Liver (tissue), 8 donors: ENCODE measurements at regions not wholly inside any gene's neighbourhood (a gene's known extent, or its start where the extent isn't known, plus 50 kb on each side); places are given as distances from the start of the nearest gene placed in this dataset.

ENCODE experiments used
- DNase-seq: peaks from one replicate; pipeline ENCODE4 v3.0.0-alpha.2; 2017; ENCODE audit warnings: low spot score
- H3K27ac ChIP-seq, 2 donors: one replicate each; pipeline ENCODE4 v1.7.0; 2013; ENCODE audit warnings: inconsistent platforms in 2 of 2, low read length in 2 of 2, control low read depth in 1 of 2, low read depth in 1 of 2, mild to moderate bottlenecking in 1 of 2
- H3K27me3 ChIP-seq, 4 donors: one replicate each; pipeline versions ENCODE4 v1.6.1 to v1.7.0; 2013; ENCODE audit warnings: low read length in 3 of 4, inconsistent platforms in 1 of 4, mild to moderate bottlenecking in 1 of 4, moderate library complexity in 1 of 4; ENCODE audit not compliant: control insufficient read depth in 4 of 4, insufficient read depth in 4 of 4
- H3K36me3 ChIP-seq, 4 donors: one replicate each; pipeline versions ENCODE4 v1.6.1 to v1.7.0; 2013; ENCODE audit warnings: low read length in 3 of 4, mild to moderate bottlenecking in 3 of 4, low read depth in 1 of 4, moderate library complexity in 1 of 4; ENCODE audit not compliant: control insufficient read depth in 4 of 4, insufficient read depth in 3 of 4
- H3K4me1 ChIP-seq, 4 donors: one replicate each; pipeline versions ENCODE4 v1.6.1 to v1.7.0; 2013; ENCODE audit warnings: low read length in 3 of 4, mild to moderate bottlenecking in 3 of 4, moderate library complexity in 1 of 4; ENCODE audit not compliant: control insufficient read depth in 4 of 4, insufficient read depth in 4 of 4
- H3K4me3 ChIP-seq, 3 donors: one replicate each; pipeline versions ENCODE4 v1.6.1 to v1.7.0; 2013; ENCODE audit warnings: low read length in 3 of 3, control low read depth in 1 of 3, low read depth in 1 of 3, mild to moderate bottlenecking in 1 of 3
- H3K9ac ChIP-seq, 2 donors: one replicate each; pipeline ENCODE4 v1.7.0; 2013; ENCODE audit warnings: low read length in 2 of 2, mild to moderate bottlenecking in 2 of 2, moderate library complexity in 2 of 2, control low read depth in 1 of 2, low read depth in 1 of 2
- H3K9me3 ChIP-seq, 4 donors: one replicate each; pipeline versions ENCODE4 v1.6.1 to v1.7.0; 2013; ENCODE audit warnings: low read length in 3 of 4; ENCODE audit not compliant: control insufficient read depth in 4 of 4
- FOXA2 ChIP-seq: IDR thresholded peaks from 2 replicates; pipeline ENCODE4 v1.6.1; 2016; ENCODE audit warnings: antibody characterized with exemption
- GABPA ChIP-seq, 2 donors: IDR thresholded peaks in 1 of 2; conservative IDR thresholded peaks in 1 of 2; 2 replicates each; pipeline ENCODE4 v1.6.1; 2016; ENCODE audit warnings: antibody characterized with exemption in 2 of 2, mild to moderate bottlenecking in 1 of 2, moderate library complexity in 1 of 2
- HNF4A ChIP-seq, 2 donors: conservative IDR thresholded peaks; 2 replicates each; pipeline ENCODE4 v1.6.1; 2016; ENCODE audit warnings: antibody characterized with exemption in 2 of 2, mild to moderate bottlenecking in 2 of 2
- HNF4G ChIP-seq: IDR thresholded peaks from 2 replicates; pipeline ENCODE4 v1.6.1; 2016; ENCODE audit warnings: antibody characterized with exemption
- RAD21 ChIP-seq, 2 donors: IDR thresholded peaks; 2 replicates each; pipeline ENCODE4 v1.6.1; 2016; ENCODE audit warnings: antibody characterized with exemption in 2 of 2, mild to moderate bottlenecking in 2 of 2
- RXRA ChIP-seq, 2 donors: IDR thresholded peaks; 2 replicates each; pipeline ENCODE4 v1.6.1; 2017 to 2018; ENCODE audit warnings: antibody characterized with exemption in 2 of 2, mild to moderate bottlenecking in 1 of 2
- YY1 ChIP-seq: IDR thresholded peaks from 2 replicates; pipeline ENCODE4 v1.6.1; 2016; ENCODE audit warnings: antibody characterized with exemption, mild to moderate bottlenecking
- ZBTB33 ChIP-seq: IDR thresholded peaks from 2 replicates; pipeline ENCODE4 v1.6.1; 2016; ENCODE audit warnings: antibody characterized with exemption
- WGBS: extraction: QIAGEN DNeasy Blood & Tissue Kit; methylation state at CpG from one replicate; pipeline ENCODE4 v1.1.7; 2013; 5-methylcytosine and 5-hydroxymethylcytosine counted together
- TF ChIP-seq, protein P1 (sequence below): fragments of 150-350 bp; IDR thresholded peaks from 2 replicates; pipeline ENCODE4 v1.5.1; 2017; ENCODE audit warnings: improper control_type of control experiment, low read depth, low read length; ENCODE audit not compliant: missing input control
- TF ChIP-seq, protein P2 (sequence below): IDR thresholded peaks from 2 replicates; pipeline ENCODE4 v1.6.1; 2016; ENCODE audit warnings: antibody characterized with exemption
- TF ChIP-seq, protein P3 (sequence below): IDR thresholded peaks from 2 replicates; pipeline ENCODE4 v1.6.1; 2016; ENCODE audit warnings: antibody characterized with exemption
- donor health status: healthy.
- donor health status: healthy.
- donor health status: healthy.
- donor health status: healthy.
- donor health status: healthy.

DNA sequence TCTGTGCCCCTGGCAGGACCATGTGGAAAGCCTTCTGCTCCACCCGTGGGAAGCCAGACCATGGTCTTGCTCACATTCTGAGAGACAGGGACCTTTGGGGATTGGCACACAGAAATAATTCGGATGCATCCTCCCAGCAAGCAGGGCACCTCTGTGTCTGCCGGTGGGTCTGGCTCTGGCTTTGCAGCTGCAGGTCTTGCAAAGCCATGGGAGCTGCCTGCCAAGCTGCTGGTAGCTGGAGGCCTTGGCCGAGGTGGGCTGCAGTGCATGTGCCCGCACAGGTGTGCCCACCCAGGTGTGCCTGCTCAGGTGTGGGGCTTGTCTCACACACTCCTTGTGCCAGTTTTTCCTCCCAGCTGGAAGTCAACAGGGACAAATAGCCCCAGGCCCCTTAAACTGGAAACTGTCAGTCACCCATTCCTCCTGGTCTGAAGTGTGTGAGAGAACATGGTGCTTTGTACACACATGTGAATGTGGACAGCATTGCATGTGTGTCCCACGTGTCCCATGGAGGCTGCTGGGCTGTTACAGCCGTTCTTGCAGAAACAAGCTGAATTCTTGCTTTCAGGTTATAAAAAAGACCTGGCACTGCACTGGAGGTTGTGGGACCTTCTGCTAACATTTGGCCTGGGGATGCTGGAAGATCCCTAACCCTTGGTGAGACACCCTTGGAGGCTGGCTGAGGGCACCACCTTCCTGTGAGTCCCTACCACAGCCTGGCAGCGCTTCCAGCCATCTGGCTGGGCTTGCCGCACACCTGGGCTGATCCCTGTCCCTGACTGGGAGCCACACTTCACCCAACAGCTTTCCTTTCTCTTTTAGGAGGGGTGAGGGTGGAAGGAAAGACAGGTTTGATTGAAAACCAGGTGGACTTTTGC lies 54.9 kb upstream of the SMOC2 start (continued):
- TF ChIP-seq ZBTB33 (no peak), RAD21 (IDR thresholded peaks at IDR 0.05) (no peak)

GRCh38 chr6:168386973-168387372 lies 54.0 kb upstream of the SMOC2 start:
- 94% methylated on average over 9 of the region's 9 CpGs for WGBS
- TF ChIP-seq, protein P1, sequence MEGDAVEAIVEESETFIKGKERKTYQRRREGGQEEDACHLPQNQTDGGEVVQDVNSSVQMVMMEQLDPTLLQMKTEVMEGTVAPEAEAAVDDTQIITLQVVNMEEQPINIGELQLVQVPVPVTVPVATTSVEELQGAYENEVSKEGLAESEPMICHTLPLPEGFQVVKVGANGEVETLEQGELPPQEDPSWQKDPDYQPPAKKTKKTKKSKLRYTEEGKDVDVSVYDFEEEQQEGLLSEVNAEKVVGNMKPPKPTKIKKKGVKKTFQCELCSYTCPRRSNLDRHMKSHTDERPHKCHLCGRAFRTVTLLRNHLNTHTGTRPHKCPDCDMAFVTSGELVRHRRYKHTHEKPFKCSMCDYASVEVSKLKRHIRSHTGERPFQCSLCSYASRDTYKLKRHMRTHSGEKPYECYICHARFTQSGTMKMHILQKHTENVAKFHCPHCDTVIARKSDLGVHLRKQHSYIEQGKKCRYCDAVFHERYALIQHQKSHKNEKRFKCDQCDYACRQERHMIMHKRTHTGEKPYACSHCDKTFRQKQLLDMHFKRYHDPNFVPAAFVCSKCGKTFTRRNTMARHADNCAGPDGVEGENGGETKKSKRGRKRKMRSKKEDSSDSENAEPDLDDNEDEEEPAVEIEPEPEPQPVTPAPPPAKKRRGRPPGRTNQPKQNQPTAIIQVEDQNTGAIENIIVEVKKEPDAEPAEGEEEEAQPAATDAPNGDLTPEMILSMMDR, result no peak
- no peak for TF ChIP-seq GABPA (IDR thresholded peaks at IDR 0.05 in 1 of 2, conservative IDR thresholded peaks at IDR 0.05 in 1 of 2)
- no peaks in the 10 kb centered on the region for H3K36me3 ChIP-seq

GRCh38 chr6:168387426-168387825 lies 53.6 kb upstream of the SMOC2 start:
- WGBS, result 89% methylated on average over 10 of the region's 10 CpGs
- TF ChIP-seq FOXA2, result no peak
- TF ChIP-seq HNF4A (conservative IDR thresholded peaks at IDR 0.05), result no peak
- TF ChIP-seq, protein P2, sequence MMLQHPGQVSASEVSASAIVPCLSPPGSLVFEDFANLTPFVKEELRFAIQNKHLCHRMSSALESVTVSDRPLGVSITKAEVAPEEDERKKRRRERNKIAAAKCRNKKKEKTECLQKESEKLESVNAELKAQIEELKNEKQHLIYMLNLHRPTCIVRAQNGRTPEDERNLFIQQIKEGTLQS, result no peak
- no peak for TF ChIP-seq HNF4G
- TF ChIP-seq RXRA (IDR thresholded peaks at IDR 0.05), result no peak
- TF ChIP-seq, protein P3, sequence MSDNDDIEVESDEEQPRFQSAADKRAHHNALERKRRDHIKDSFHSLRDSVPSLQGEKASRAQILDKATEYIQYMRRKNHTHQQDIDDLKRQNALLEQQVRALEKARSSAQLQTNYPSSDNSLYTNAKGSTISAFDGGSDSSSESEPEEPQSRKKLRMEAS, result no peak
- TF ChIP-seq ZBTB33, result no peak
- no peak for TF ChIP-seq RAD21 (IDR thresholded peaks at IDR 0.05)
- TF ChIP-seq YY1, result no peak
- DNase-seq, result no peak

More at GRCh38 chr6:168386973-168387372, 54.0 kb upstream of the SMOC2 start:
- Histone ChIP-seq H3K9ac (no peak overlapping the region), H3K4me3 (no peak overlapping the region), H3K4me1 (peaks cover 0 to 6% (median 2%) of the 10 kb centered on the region in 4 donors), H3K27me3 (no peaks in the 10 kb centered on the region), H3K27ac (no peak overlapping the region), H3K9me3 (no peaks in the 10 kb centered on the region)
- no peak for DNase-seq

More at GRCh38 chr6:168387426-168387825, 53.6 kb upstream of the SMOC2 start:
- no peak overlapping the region for H3K4me3 ChIP-seq
- no peak overlapping the region for H3K27ac ChIP-seq
- no peaks in the 10 kb centered on the region for H3K27me3 ChIP-seq
- no peaks in the 10 kb centered on the region for H3K36me3 ChIP-seq
- H3K9ac ChIP-seq, result no peak overlapping the region
- peaks cover 0 to 6% (median 2%) of the 10 kb centered on the region in 4 donors for H3K4me1 ChIP-seq
- H3K9me3 ChIP-seq, result no peaks in the 10 kb centered on the region
